ENCODE measurements at regions not wholly inside any gene's neighbourhood (a gene's known extent, or its start where the extent isn't known, plus 50 kb on each side); places are given as distances from the start of the nearest gene placed in this dataset.
"Not testable (repeated sequence)": the region's sequence is repeated elsewhere in the genome, so short reads cannot be mapped to it uniquely, and the experiment has no call there.

DNA sequence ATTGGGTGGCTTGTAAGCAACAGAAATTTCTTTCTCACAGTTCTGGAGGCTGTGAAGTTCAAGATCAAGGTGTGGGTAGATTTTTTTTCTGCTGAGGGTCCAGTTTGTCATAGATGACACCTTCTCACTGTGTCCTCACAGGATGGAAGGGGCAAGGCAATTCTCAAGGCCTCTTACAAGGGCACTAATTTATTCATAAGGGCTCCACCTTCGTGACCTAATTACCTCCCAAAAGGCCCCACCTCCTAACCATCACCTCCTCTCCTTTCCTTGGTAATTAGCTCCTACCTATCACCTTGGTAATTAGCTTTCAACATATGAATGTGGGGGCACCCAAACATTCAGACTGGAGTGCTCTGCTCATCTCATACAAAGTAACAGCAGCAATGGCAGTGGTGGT, 92.3 kb upstream of the CD44 start:
- Mint-ChIP-seq H3K36me3 (ENCODE audit: low read depth) (peaks cover 24% of the 10 kb centered on the region), H3K4me1 (ENCODE audit: low read depth) (peaks cover 79% of the 10 kb centered on the region), H3K27ac (peak overlapping the region; percentile 91), H3K27me3 (no peaks in the 10 kb centered on the region), H3K9me3 (peaks cover 14% of the 10 kb centered on the region), H3K4me3 (no peak overlapping the region)
- TF ChIP-seq, protein P1, sequence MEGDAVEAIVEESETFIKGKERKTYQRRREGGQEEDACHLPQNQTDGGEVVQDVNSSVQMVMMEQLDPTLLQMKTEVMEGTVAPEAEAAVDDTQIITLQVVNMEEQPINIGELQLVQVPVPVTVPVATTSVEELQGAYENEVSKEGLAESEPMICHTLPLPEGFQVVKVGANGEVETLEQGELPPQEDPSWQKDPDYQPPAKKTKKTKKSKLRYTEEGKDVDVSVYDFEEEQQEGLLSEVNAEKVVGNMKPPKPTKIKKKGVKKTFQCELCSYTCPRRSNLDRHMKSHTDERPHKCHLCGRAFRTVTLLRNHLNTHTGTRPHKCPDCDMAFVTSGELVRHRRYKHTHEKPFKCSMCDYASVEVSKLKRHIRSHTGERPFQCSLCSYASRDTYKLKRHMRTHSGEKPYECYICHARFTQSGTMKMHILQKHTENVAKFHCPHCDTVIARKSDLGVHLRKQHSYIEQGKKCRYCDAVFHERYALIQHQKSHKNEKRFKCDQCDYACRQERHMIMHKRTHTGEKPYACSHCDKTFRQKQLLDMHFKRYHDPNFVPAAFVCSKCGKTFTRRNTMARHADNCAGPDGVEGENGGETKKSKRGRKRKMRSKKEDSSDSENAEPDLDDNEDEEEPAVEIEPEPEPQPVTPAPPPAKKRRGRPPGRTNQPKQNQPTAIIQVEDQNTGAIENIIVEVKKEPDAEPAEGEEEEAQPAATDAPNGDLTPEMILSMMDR (IDR thresholded peaks at IDR 0.05) = no peak
- no peak for ATAC-seq
- intact Hi-C loops (cut with micrococcal nuclease) = loop anchor here (10.0 kb wide), 1 partner anchor 98 kb away; no protein-coding TSS in a partner anchor
- ChIA-PET CTCF (interaction anchor here (0.9 to 1.6 kb wide), 6 partner anchors 10 to 105 kb away, joined by 3 to 11 read pairs (median 4); no protein-coding TSS in a partner anchor), POLR2A (interaction anchor here (0.9 to 2.1 kb wide), 7 partner anchors 12 to 128 kb away, joined by 3 to 9 read pairs (median 6); no protein-coding TSS in a partner anchor)
- no peak for DNase-seq

DNA sequence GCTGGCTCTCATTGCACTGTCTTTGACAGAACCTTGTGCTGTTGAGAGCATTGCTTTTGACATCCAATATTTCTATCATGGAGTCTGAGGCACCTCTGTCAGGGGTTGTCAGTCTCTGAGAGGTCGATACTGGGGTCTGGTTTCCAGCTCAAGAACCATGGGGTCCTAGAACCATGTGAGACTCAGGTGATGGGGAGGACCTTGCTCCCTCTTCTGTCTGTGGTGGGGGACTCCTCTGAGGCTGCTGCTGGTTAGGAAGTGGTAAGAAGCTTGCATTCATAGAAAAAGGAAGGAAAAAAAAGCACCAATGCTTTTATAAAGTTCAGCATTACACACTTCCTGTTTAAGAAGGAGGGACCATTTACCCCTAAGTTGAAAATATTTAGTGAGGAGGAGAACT, 91.8 kb upstream of the CD44 start:
- Mint-ChIP-seq H3K36me3 (ENCODE audit: low read depth) (peaks cover 24% of the 10 kb centered on the region), H3K27ac (peak overlapping the region; percentile 91), H3K9me3 (peaks cover 14% of the 10 kb centered on the region), H3K27me3 (no peaks in the 10 kb centered on the region), H3K4me3 (peak overlapping the region; percentile 39), H3K4me1 (ENCODE audit: low read depth) (peaks cover 76% of the 10 kb centered on the region)
- ChIA-PET POLR2A (interaction anchor here (0.9 to 2.1 kb wide), 9 partner anchors 11 to 127 kb away, joined by 3 to 9 read pairs (median 5); no protein-coding TSS in a partner anchor), CTCF (interaction anchor here (0.9 to 1.6 kb wide), 14 partner anchors 10 to 282 kb away, joined by 3 to 11 read pairs (median 4); no protein-coding TSS in a partner anchor)
- DNase-seq = peak; percentile 59
- TF ChIP-seq, protein P1 (IDR thresholded peaks at IDR 0.05) = no peak
- peak; percentile 55 for ATAC-seq
- intact Hi-C loops (cut with micrococcal nuclease) = loop anchor here (10.0 kb wide), 1 partner anchor 98 kb away; no protein-coding TSS in a partner anchor

DNA sequence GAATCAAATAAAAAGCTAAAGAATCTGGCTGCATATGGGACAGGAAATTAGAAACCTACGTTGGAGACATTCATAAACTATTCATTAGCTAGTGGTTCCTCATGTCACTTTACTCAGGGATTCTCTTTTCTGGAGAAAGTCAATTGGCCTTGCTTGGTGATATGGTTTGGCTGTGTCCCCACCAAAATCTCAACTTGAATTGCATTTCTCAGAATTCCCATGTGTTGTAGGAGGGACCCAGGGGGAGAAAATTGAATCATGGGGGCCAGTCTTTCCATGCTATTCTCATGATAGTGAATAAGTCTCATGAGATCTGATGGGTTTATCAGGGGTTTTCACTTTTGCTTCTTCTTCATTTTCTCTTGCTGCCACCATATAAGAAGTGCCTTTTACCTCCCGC, 91.2 kb upstream of the CD44 start:
- POLR2A ChIA-PET = interaction anchor here (0.9 to 1.8 kb wide), 7 partner anchors 11 to 93 kb away, joined by 3 to 9 read pairs (median 5); no protein-coding TSS in a partner anchor
- H3K27me3 Mint-ChIP-seq = no peaks in the 10 kb centered on the region

DNA sequence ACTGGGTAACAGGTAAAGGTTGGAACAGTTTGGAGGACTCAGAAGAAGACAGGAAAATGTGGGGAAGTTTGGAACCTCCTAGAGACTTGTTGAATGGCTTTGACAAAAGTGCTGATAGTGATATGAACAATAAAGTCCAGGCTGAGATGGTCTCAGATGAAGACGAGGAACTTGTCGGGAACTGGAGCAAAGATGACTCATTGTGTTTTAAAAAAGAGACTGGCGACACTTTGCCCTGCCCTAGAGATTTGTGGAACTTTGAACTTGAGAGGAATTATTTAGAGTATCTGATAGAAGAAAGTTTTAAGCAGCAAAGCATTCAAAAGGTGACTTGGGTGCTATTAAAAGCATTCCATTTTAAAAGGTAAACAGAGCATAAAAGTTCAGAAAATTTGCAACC, 90.6 kb upstream of the CD44 start:
- not testable (repeated sequence) for H3K27me3 Mint-ChIP-seq, ATAC-seq, H3K4me3 Mint-ChIP-seq, DNase-seq
- Mint-ChIP-seq H3K27ac (peak overlapping the region; percentile 91), H3K9me3 (peaks cover 14% of the 10 kb centered on the region), H3K36me3 (ENCODE audit: low read depth) (peaks cover 24% of the 10 kb centered on the region), H3K4me1 (ENCODE audit: low read depth) (peaks cover 76% of the 10 kb centered on the region)
- POLR2A ChIA-PET = interaction anchor here (1.2 to 1.5 kb wide), 2 partner anchors 10 to 42 kb away, joined by 3 to 8 read pairs; no protein-coding TSS in a partner anchor
- CTCF ChIA-PET = interaction anchor here (1.0 to 1.2 kb wide), 2 partner anchors 12 to 281 kb away, joined by 3 to 4 read pairs; no protein-coding TSS in a partner anchor
- intact Hi-C loops (cut with micrococcal nuclease) = loop anchor here (10.0 kb wide), 1 partner anchor 96 kb away; no protein-coding TSS in a partner anchor

More for the DNA sequence above, 91.2 kb upstream of the CD44 start:
- H3K36me3 Mint-ChIP-seq (ENCODE audit: low read depth) = peaks cover 24% of the 10 kb centered on the region
- peak overlapping the region; percentile 91 for H3K27ac Mint-ChIP-seq
- H3K9me3 Mint-ChIP-seq = peaks cover 14% of the 10 kb centered on the region
- peaks cover 78% of the 10 kb centered on the region for H3K4me1 Mint-ChIP-seq (ENCODE audit: low read depth)
- H3K4me3 Mint-ChIP-seq = no peak overlapping the region
- no peak for DNase-seq
- no peak for ATAC-seq
- intact Hi-C loops (cut with micrococcal nuclease) = loop anchor here (10.0 kb wide), 1 partner anchor 97 kb away; no protein-coding TSS in a partner anchor
- TF ChIP-seq, protein P1 (IDR thresholded peaks at IDR 0.05) = no peak
- CTCF ChIA-PET = interaction anchor here (0.9 to 1.6 kb wide), 13 partner anchors 9 to 282 kb away, joined by 3 to 11 read pairs (median 4); no protein-coding TSS in a partner anchor

- ChIA-PET POLR2A (interaction anchor here (0.7 to 1.8 kb wide), 4 partner anchors 14 to 96 kb away, joined by 3 to 6 read pairs (median 4); partner anchors contain the start of gene CD44), CTCF (interaction anchor here (1.0 to 1.4 kb wide), 5 partner anchors 10 to 91 kb away, joined by 3 to 5 read pairs (median 3); no protein-coding TSS in a partner anchor)
- TF ChIP-seq, protein P1 (IDR thresholded peaks at IDR 0.05) = no peak
- H3K27ac Mint-ChIP-seq = peak overlapping the region; percentile 81
- peaks cover 68% of the 10 kb centered on the region for H3K4me1 Mint-ChIP-seq (ENCODE audit: low read depth)
- H3K27me3 Mint-ChIP-seq = no peaks in the 10 kb centered on the region
- peak overlapping the region; percentile 61 for H3K4me3 Mint-ChIP-seq
- DNase-seq (no peak), ATAC-seq (no peak)
- peaks cover 23% of the 10 kb centered on the region for H3K36me3 Mint-ChIP-seq (ENCODE audit: low read depth)
- H3K9me3 Mint-ChIP-seq = peaks cover 14% of the 10 kb centered on the region
- intact Hi-C loops (cut with micrococcal nuclease) = loop anchor here (10.0 kb wide), 1 partner anchor 95 kb away; no protein-coding TSS in a partner anchor
These were observed 89.0 kb upstream of the CD44 start for GRCh38 chr11:35049859-35050531.

Measured in activated CD8-positive, alpha-beta T cell treated with anti-CD3 and anti-CD28 coated beads for 36 hours (primary cell).